Lower lobe of right lung (tissue), 2 donors: ENCODE measurements at regions not wholly inside any gene's neighbourhood (a gene's known extent, or its start where the extent isn't known, plus 50 kb on each side); places are given as distances from the start of the nearest gene placed in this dataset.
"Not testable (repeated sequence)": the region's sequence is repeated elsewhere in the genome, so short reads cannot be mapped to it uniquely, and the experiment has no call there.

Experiments used
- ATAC-seq, 2 donors: fragments of 200-7000 bp; cut with Tn5 transposase; one replicate each; pipeline ENCODE4 v1.9.1; 2020 to 2022; ENCODE audit warnings: mild to moderate bottlenecking in 2 of 2, moderate library complexity in 2 of 2
- DNase-seq: peaks from one replicate; pipeline ENCODE4 v3.0.0-alpha.2; 2020
- H3K27ac ChIP-seq: fragments of 200-600 bp; one replicate; pipeline ENCODE4 v1.8.0; 2022
- H3K27me3 ChIP-seq: fragments of 200-600 bp; one replicate; pipeline ENCODE4 v1.8.0; 2022; ENCODE audit warnings: low read depth
- H3K36me3 ChIP-seq: fragments of 200-600 bp; one replicate; pipeline ENCODE4 v1.8.0; 2022; ENCODE audit warnings: mild to moderate bottlenecking
- H3K4me1 ChIP-seq: fragments of 200-600 bp; one replicate; pipeline ENCODE4 v1.8.0; 2022
- H3K4me3 ChIP-seq: fragments of 200-600 bp; one replicate; pipeline ENCODE4 v1.8.0; 2022; ENCODE audit warnings: mild to moderate bottlenecking
- H3K9me3 ChIP-seq: fragments of 200-600 bp; one replicate; pipeline ENCODE4 v1.8.0; 2022
- CTCF ChIP-seq: fragments of 200-600 bp; IDR thresholded peaks from one replicate; pipeline ENCODE4 v1.8.0; 2022; ENCODE audit warnings: antibody characterized with exemption, mild to moderate bottlenecking
- intact Hi-C: fragments of 100-400 bp; cut with DNase I; formaldehyde crosslinking; loops from one replicate; pipeline ENCODE4 v1.11.0; 2022
- donor health status: DM: no; HTN: yes; CAD: no; lungs with severe emphysema.

GRCh38 chr5:52069997-52070396 is 686.7 kb downstream of the ISL1 start:
- Histone ChIP-seq H3K9me3 (no peaks in the 10 kb centered on the region), H3K4me3 (no peak overlapping the region), H3K4me1 (no peaks in the 10 kb centered on the region), H3K27me3 (no peaks in the 10 kb centered on the region), H3K27ac (no peak overlapping the region), H3K36me3 (no peaks in the 10 kb centered on the region)
- DNase-seq (no peak), ATAC-seq (no peak)
- TF ChIP-seq CTCF, result no peak
- intact Hi-C loops, result no loop called here

GRCh38 chr5:52073993-52074689 is 690.9 kb downstream of the ISL1 start:
- no peak overlapping the region for H3K4me3 ChIP-seq
- intact Hi-C loops, result no loop called here
- H3K4me1 ChIP-seq, result no peaks in the 10 kb centered on the region
- H3K27ac ChIP-seq, result no peak overlapping the region
- no peaks in the 10 kb centered on the region for H3K36me3 ChIP-seq
- H3K9me3 ChIP-seq, result no peaks in the 10 kb centered on the region
- no peak for DNase-seq
- no peak for TF ChIP-seq CTCF
- H3K27me3 ChIP-seq, result no peaks in the 10 kb centered on the region
- ATAC-seq, result no peak

DNA sequence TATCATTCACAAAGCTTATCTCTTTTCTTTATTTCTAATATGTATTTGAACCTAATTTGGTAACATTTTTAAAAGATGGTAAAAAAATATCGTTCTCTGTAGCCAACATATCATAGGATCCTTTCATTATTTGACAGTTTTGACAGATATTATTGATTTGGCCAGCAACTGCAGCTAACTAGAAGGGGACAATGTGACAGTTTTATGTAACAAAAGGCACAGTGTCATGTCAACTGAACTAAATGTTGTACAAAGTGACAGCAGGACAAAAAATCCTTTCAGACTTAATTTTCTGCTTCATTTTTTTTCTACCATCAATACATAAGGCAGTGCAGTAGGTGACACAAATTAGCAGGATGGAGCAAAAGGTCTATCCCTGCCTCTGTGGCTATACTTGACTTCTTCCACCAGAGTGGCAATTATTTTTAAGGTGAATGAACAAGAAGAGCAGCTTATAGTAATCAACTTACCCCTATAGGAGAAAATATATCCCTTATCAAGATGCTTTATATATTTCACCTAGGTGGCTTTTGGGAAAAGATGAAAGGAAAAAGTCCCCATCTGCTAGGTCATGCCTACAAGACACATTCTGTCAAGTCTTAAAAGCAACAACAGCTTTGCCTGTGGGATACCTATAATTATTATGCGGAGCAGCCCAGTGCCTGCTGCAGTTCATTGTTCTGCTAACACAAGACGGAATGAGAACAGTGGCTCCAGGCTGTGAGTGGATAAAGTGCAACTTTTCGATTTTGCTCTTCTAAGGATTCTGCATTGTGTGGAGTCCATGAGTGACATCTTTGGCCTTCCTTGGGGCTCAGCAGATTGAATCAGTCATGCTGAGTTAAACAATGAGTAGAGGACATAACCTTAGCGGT is 694.9 kb downstream of the ISL1 start:
- Histone ChIP-seq H3K27ac (no peak overlapping the region), H3K4me1 (no peaks in the 10 kb centered on the region), H3K27me3 (no peaks in the 10 kb centered on the region), H3K4me3 (no peak overlapping the region), H3K9me3 (no peaks in the 10 kb centered on the region), H3K36me3 (no peaks in the 10 kb centered on the region)
- intact Hi-C loops, result no loop called here
- DNase-seq, result no peak
- TF ChIP-seq CTCF, result no peak
- ATAC-seq, result no peak

DNA sequence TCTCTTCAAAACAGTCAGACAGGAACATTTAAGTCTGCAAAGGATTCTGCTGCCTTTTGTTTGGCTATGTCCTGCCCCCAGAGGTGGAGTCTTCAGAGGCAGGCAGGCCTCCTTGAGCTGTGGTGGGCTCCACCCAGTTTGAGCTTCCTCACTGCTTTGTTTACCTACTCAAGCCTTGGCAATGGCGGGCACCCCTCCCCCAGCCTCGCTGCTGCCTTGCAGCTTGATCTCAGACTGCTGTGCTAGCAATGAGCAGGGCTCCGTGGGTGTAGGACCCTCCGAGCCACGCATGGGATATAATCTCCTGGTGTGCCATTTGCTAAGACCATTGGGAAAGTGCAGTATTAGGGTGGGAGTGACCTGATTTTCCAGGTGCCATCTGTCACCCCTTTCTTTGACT is 685.4 kb upstream of the ITGA1 start:
- ATAC-seq, H3K27ac ChIP-seq, DNase-seq, H3K9me3 ChIP-seq, intact Hi-C loops, H3K27me3 ChIP-seq, H3K4me1 ChIP-seq, H3K36me3 ChIP-seq, H3K4me3 ChIP-seq: not testable (repeated sequence)

DNA sequence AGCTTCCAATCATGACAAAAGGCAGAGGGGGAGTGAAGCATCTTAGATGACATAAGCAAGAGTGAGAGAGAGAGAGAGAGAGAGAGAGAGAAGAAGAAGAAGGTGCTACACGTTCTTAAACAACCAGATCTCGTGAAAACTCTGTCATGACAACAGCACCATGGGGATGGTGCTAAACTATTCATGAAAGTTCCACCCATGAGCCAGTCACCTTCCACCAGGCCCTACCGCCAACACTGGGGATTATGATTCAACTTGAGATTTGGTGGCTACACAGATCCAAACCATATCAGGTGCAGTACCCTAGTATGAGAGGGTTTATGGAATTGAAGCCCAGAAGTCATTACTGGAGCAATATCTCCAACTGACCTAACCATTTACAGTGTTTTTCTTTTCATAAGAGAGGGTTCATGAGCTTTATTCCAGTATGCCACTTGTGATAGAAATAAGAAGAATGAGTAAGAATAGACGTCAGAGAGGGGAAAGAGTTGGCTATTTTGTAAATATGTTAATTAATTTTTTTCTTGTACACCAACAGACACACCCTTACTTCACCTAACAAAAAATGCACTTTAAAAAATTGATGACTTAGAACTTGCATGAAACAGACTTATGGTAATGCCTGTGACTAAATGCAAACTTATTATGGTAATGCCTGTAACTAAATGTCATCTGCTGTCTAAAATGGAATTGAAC is 680.4 kb upstream of the ITGA1 start:
- Histone ChIP-seq H3K36me3 (no peaks in the 10 kb centered on the region), H3K27ac (no peak overlapping the region), H3K4me3 (no peak overlapping the region), H3K27me3 (no peaks in the 10 kb centered on the region), H3K9me3 (no peaks in the 10 kb centered on the region), H3K4me1 (no peaks in the 10 kb centered on the region)
- TF ChIP-seq CTCF, result no peak
- no peak for DNase-seq
- intact Hi-C loops, result no loop called here
- ATAC-seq, result no peak
